GM21423 (cell line): ENCODE measurements at regions not wholly inside any gene's neighbourhood (a gene's known extent, or its start where the extent isn't known, plus 50 kb on each side); places are given as distances from the start of the nearest gene placed in this dataset.
"Not testable (repeated sequence)": the region's sequence is repeated elsewhere in the genome, so short reads cannot be mapped to it uniquely, and the experiment has no call there.

Source experiments
- ATAC-seq: cut with Tn5 transposase; IDR thresholded peaks from one replicate; pipeline ENCODE4 v1.9.1; 2021; ENCODE audit warnings: mild to moderate bottlenecking, moderate library complexity; ENCODE audit not compliant: unreplicated experiment

- ATAC-seq: no peak
Measured at GRCh38 chr2:139737659-139738058, 957.5 kb upstream of the NXPH2 start.

DNA sequence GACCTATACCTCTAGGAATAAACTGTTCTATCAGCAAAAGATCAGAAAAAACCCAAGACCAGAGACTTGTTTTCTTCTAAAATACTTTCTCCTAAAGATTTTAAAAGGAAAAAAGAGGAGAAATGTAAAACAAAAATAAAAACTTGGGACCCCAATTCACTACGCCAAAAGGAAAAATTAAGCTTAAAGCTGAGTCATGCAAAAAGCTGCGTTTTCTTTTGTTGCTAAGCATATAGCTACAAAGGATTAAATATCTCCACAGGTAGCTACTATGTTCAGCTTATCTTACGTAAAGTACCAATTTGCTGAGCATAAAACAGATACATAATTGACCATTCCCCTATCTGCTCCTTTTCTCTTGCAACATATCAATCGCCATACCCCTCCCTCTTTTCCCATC, 950.0 kb upstream of the NXPH2 start:
- ATAC-seq: no peak

DNA sequence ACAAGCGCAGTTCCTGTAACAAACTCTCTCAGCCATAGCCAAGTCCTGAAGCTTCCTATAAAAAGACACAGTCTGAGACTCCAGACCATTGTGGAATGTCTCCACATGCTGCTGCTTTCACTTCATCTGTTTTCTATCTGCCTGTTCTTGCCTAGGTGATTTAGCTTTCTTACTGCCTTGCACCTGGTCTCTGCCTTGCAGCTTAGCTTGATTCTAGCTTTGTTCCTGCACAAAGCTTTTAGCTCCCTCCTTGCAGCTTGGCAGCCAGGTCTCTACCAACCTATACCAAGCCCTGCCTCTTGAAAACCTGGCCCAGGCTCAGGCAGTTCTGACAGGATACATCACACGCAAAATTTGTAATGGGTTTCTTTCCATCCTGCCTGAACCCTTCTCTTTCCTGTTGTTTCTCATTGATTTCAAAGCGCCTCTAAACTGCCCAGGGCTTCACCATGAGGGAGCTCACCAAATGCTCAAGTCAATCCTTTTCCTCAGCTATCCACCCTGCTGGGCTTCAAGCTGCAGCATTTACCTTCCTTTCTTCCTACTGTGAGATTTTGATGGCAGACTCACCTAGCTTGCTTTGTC, 941.3 kb upstream of the NXPH2 start:
- no peak for ATAC-seq

DNA sequence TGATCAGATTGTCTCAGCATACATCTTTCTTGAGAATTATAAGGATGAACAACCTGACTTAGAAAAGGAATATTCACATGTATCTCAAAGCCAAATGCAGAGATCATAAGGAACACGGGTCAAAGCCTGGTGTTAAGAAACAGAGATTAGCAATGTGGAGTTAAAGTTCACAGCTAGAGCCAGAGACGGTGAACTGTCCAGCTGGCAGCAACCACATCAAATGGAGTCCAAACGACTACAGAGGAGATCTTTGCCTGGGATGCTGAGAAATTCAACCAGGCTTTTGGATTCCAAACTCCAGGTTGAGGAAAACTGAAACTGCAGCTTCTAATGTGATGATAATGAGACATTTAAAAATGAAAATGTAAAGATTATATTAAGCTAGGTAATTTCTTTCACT, 939.9 kb upstream of the NXPH2 start:
- no peak for ATAC-seq

GRCh38 chr2:139704606-139705005, 924.4 kb upstream of the NXPH2 start:
- ATAC-seq: no peak

- ATAC-seq: no peak
Measured at GRCh38 chr2:139694327-139694726, 914.1 kb upstream of the NXPH2 start.

GRCh38 chr2:139686205-139686604, 906.0 kb upstream of the NXPH2 start:
- no peak for ATAC-seq

DNA sequence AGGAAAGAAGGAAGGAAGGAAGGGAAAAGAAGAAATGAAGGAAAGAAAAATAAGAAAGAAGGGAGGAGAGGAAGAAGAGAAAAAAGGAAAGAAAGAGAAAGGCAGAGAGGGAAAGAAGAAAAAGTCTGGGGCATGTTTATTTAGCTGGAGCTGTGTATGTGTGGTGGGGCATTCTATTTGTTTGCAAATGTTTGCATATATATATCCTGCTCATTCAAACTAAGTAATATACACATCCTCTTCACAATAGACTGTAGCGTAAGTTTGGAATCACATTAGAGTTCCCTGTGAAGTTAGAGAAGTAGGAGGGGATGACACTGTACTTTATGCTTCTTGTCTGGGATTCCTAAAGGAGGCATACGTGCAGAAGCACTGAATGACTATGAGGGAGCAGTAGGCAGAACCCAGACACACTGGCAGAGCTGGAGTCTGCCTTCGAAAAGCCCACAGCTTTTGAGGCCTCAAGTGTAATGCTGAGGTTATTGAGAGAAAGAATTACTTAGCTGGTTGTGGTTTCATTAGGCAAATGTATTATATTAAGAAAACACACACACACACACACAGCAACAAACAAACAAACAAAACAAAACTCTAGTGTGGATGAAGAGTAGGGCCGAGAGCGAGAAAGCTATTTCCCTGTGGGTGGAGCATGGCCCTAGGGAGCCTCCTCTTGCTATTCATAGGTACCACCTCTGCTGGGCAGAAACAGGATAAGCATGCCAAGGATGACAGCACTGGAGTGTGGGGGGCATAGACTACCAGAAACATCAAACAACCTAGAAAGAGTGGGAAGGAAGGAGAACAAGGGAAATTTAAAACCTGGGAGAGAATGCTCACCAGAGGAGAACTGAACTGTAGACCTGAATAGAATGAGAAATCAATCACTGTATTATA, 905.1 kb upstream of the NXPH2 start:
- no peak for ATAC-seq

GRCh38 chr2:139684286-139684860, 904.2 kb upstream of the NXPH2 start:
- no peak for ATAC-seq

DNA sequence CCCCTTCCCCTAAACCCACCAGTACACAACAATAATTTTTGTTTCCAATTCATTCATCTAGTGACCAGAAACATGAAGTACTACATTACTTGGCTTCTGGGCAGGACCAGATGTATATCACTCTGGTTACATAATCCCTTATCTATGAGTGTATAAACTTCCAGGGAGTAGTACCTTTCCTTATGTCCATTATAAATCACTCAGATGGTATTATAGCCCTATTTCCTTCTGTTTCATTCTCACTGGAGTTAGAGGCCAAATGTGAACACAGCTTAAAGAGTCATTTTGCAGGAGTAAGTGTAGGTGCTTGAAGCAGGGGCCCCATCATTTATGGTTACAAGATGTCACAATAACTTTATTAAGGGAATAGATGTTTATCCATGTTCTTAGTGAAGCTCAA, 894.4 kb upstream of the NXPH2 start:
- no peak for ATAC-seq

GRCh38 chr2:139673447-139673846, 893.3 kb upstream of the NXPH2 start:
- ATAC-seq: not testable (repeated sequence)

DNA sequence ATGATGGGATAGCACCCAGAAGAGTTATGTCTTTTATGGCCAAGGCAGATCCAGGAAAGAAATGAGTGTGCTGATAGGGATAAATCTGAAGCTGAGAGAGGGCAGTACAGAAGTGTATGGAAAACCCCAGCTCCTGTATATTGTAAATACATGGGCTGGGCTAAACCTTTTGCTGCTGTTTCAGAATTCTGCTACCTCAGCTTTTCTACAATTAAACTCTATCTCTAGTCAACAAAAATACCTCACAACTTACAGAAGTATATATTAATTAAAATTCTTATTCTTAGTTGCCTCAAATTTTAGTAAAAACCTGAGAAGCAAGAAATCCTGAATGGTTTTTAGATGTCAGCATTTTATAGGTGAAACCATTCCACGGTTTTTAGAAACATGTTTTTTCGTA, 889.5 kb upstream of the NXPH2 start:
- ATAC-seq: no peak

DNA sequence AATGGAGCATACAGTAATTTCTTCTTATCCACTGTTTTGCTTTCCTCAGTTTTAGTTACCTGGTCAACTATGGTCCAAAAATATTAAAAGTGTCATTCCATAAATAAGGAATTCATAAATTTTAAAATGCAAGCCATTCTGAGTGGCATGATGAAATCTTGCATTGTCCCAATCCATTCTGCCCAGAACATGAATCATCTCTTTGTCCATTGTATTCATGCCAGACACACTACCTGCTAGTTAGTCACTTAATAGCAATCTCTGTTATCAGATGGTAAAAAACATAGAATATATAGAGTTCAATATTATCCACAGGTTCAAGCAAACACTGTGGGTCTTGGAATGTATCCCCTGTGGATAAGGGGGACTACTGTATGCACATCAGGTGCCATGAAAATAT, 872.2 kb upstream of the NXPH2 start:
- no peak for ATAC-seq

DNA sequence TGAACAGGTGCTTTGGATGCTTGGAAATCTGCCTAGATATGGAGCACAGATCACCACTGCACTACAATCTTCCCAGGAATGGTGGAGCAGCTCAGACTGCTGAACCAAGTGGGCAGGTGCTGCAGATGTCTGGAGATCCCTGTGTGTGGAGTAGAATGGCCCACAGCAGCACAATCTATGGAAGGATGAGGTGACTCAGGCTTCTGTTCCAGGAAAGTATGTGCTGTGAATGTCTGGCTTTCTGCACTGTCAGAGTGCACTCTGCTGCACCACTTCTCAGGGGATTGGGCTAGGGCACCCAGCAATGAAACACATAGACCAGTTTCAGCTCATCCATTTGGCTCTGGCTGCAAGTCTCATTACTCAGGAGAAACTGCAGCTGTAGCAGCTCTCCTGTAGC, 865.4 kb upstream of the NXPH2 start:
- no peak for ATAC-seq

DNA sequence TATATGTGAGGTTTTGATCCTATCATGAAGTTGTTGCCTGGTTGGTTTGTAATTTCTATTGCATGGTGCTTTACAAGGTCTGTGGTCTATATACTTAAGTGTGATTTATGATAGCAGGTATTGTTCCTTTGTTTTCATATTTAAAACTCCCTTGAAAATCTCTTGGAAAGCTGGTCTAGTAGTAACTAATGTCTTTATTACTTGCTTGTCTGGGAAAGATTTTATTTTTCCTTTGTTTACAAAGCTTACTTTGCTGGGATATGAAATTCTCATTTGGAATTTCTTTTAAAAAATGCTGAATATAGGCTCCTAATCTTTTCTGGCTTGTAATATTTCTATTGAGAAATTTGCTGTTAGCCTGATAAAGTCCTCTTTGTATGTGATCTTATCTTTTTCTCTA, 862.9 kb upstream of the NXPH2 start:
- no peak for ATAC-seq

- no peak for ATAC-seq
Measured at GRCh38 chr2:139631966-139632365, 851.8 kb upstream of the NXPH2 start.

- ATAC-seq: no peak
Measured at GRCh38 chr2:139628931-139629330, 848.7 kb upstream of the NXPH2 start.

DNA sequence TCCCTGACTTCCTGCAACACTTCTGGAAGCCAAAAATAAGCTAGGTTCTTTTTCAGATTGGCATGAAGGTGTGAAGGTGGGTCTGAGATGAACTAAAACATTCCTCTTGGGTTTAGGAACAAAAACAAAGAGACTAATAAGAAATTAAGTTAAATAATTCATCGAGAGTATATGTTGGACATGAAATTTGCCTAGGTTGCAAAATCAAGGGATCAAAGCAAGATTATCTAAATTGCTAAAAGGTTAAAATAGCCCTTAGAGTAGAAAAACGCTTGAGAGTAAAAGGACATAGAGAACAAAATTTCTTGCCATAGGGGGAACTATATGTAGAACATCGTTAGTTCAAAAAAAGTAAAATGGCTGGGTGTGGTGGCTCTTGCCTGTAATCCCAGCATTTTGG, 845.9 kb upstream of the NXPH2 start:
- no peak for ATAC-seq

DNA sequence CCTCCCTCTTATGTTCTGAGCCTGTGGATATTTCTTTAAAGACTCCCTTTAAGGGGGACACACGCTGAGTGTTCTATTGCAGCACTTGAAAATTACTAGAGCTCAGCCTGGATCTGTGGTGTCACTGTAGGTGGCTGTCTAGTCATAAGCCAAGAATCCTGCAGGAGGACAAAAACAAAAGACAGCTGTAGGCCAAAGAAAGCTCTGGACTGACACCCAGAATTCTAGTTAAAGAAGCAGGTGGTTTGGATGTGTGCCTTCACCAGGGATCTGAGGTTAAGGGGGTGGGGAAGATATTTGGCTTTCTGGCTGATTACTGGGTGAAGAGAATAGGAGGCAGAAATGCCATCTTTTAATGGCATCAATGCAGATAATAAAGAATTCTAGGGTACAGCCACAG, 842.5 kb upstream of the NXPH2 start:
- no peak for ATAC-seq

DNA sequence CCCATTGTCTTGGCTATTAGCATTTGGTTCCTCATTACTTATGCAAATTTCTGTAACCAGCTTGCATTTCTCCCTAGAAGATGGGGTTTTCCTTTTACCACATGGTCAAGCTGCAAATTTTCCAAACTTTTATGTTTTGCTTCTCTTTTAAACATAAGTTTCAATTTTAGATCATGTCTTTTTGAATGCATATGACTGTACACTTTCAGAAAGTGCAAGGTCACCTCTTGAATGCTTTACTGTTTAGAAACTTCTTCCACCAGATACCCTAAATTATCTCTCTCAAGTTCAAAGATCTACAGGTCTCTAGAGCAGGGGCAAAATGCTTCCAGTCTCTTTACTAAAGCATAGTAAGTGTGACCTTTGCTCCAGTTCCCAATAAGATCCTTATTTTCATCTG, 837.6 kb upstream of the NXPH2 start:
- no peak for ATAC-seq

DNA sequence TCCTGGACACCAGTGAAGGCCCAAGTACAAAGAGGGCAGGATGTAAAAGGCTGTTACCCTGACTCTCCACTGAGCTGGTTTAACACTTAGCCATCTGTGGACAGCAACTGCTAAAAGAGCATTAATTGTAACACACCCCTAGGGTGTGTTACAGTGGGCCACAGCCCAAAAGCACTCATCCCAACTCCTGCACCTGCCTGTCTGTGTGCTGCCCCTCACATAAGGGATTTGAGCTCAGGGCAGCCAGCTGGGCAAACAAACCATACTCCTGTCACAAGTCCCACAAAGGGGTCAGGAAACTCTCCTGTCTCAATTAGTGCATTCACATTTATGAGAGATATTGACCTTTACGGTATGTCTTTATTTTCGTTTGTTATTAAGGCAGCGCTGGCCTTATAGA, 833.1 kb upstream of the NXPH2 start:
- no peak for ATAC-seq

GRCh38 chr2:139610512-139610911, 830.3 kb upstream of the NXPH2 start:
- ATAC-seq: no peak
